ENCODE measurements at regions not wholly inside any gene's neighbourhood (a gene's known extent, or its start where the extent isn't known, plus 50 kb on each side); places are given as distances from the start of the nearest gene placed in this dataset.

DNA sequence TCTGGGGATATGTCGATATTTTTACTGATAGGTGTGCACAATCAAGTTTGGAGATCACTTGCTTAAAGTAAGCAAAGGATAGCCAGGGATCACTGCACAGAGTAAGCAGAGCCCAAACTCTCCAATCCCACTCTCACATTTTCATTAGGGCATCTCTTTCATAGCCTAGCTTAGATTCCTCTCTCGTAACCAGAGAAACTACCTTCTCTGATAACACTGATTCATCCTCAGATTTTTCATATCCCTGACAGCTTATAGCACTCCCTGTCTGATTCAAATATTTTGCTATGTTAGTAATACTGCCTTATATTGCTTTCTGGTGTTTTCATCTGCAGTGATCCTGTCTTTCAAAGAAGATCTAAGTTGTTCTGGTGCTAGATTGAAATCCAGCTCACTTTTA, 123.7 kb downstream of the CBLL2 start:
- DNase-seq = no peak

- no peak for DNase-seq
Measured at GRCh38 chrX:22397566-22397965, 124.9 kb downstream of the CBLL2 start.

GRCh38 chrX:22399437-22400192, 126.9 kb downstream of the CBLL2 start:
- DNase-seq = peak; percentile 5

GRCh38 chrX:22404297-22404696, 131.6 kb downstream of the CBLL2 start:
- DNase-seq = peak; percentile 3

DNA sequence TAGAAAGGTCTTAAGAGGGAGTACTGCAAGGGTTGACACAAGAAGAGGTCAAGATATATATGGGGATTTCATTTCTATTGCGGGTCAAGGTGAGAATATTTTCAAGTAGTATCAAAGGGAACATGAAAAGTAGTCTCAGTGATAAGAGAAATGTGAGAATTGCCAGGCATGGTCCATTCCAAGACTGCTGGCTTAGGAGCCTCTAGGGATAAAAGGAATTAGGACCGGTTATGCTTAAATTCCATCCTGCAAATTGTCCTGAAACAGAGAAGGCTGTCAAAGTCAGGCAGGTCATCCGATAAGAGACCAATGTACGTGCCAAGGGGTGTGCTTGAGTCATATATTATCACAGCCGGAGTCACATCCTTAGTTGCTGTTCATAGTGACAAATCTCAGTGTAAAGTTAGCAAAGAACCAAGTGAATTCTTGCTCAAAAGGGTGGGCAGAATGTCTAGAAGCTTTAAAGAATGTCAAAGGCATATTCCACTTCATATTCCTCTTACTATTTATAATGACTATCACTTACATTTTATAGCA, 133.6 kb downstream of the CBLL2 start:
- DNase-seq = no peak

GRCh38 chrX:22409418-22409817, 136.7 kb downstream of the CBLL2 start:
- DNase-seq = no peak

DNA sequence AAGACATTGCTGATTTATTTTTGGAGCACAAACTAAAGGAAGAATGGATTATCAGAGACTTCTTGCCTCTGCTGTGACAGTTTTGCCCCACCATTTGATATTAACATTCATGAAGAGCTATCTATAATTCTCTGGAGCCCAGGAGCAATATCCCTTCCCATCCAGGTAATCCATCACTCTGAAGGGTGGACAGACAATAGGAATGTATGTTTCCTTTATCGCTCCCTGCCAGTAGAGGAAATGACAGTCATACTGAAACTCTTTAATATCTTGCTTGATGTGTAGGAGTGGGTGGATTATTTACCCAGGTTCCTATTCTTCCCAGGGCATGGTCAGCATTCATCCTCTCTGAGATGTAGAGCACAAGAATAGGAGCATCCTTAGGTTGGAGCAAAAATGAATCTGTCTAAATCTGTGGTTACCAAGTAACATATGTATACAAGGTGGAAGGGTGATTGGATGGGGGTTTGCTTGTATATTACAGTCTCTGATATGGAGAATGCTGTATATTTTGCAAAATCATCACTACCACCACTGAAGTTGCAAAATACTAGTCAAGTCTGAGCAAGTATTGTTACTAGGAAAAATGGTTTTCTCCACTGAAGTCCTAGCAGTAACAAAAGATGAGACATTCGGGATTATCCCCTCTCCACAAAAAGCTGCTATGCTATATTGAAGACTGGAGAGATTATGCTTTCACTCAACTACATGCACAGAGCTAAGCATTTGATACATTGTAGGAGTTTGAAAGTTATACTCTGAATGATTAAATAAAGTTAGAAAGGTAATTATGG, 151.6 kb downstream of the CBLL2 start:
- no peak for DNase-seq

GRCh38 chrX:22424919-22425318, 152.2 kb downstream of the CBLL2 start:
- DNase-seq = no peak

DNA sequence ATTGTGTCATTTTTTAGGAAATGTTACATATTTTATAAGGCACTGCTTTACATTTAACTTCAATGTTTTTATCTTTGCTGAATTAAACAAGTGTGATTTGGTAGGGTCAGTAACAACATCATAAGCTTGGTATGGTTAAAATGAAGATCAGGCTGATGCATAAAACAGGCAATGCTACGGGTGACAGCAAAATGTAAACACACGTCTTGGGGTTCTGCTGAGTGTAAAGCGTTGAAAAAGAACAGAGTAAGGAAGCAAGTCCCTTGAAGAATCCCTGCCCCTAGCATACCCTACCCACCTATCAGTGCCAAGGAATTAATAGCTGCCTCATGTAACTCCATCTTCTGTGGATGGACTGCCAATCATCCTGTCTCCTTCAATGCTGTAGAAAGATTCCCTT, 157.0 kb downstream of the CBLL2 start:
- DNase-seq = no peak

- no peak for DNase-seq
Measured at GRCh38 chrX:22430701-22431100, 158.0 kb downstream of the CBLL2 start.

GRCh38 chrX:22433292-22434070, 160.8 kb downstream of the CBLL2 start:
- DNase-seq = no peak

- DNase-seq = no peak
Measured at GRCh38 chrX:22445880-22446279, 173.2 kb downstream of the CBLL2 start.

DNA sequence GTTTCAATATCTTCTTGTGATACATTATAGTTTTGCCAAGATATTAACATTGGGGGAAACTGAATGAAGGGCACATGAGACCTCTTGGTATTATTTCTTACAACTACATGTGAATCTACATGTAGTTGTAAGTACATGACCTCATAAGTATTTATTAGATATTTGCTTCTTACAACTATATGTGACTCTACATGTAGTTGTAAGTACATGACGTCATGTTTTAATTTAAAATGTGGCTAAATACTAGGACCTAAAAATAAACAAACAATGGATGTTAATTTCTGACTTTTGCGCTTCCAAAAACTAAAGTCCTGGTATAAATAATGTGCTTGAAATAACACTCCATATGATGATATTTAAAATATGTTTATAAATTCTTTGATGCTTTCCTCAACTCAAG, 190.2 kb downstream of the CBLL2 start:
- DNase-seq = no peak

DNA sequence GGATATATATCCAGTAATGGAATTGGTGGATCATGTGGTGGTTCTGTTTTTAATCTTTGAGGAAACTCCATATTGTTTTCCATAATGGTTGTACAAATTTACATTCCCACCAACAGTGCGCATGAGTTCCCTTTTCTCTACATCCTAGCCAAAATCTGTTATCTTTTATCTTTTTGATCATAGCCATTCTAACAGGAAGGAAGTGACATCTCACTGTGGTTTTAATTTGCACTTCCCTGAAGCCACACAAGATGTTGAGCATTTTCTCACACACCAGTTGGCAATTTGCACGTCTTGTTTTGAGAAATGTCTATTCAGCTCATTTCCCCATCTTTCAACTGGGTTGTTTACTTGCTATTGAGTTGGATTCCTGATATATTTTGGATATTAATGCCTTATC, 194.9 kb downstream of the CBLL2 start:
- DNase-seq = no peak

GRCh38 chrX:22481436-22481835, 208.7 kb downstream of the CBLL2 start:
- no peak for DNase-seq

GRCh38 chrX:22486296-22486695, 213.6 kb downstream of the CBLL2 start:
- DNase-seq = peak; percentile 26

- no peak for DNase-seq
Measured at GRCh38 chrX:22516893-22517292, 244.2 kb downstream of the CBLL2 start.

- DNase-seq = no peak
Measured at GRCh38 chrX:22520128-22520828, 247.6 kb downstream of the CBLL2 start.

DNA sequence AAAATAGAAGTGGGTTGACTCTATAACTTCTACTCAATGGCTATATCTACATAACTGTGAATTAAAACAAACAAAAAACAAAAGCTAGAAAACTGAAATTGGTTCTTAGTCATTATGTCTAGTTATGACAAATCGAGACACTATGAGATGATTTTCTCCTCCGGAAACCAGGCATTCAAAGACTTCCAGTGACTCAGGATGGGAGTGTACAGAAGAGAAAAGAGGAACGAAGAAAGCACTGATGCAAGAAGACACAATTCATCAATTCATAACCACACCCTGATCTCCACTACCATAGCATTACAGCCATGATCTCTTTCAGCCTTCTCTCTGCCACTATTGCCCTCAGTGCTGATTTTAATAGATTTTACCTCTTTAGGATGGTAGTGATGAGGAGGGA, 253.6 kb downstream of the CBLL2 start:
- DNase-seq = peak; percentile 53

- no peak for DNase-seq
Measured at GRCh38 chrX:22527302-22527701, 254.6 kb downstream of the CBLL2 start.

DNA sequence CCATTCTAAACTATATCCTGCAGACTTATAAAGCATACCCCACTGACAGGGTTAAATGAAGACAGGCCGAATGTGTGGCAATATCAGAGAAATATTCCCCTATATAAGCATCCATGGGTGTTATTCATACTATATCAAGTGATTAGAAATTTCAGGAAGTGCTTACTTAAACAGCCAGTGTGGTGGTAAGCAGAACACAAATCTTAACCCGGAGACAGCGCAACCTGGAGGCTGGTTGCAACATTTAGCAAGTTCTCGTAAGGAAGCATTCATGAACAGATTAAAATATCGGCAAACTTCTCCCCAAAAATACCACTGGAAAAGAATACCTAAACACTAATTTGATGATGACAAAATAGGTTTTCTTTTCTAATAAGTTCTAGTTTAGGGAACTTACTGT, 261.2 kb downstream of the CBLL2 start:
- peak; percentile 47 for DNase-seq

DNA sequence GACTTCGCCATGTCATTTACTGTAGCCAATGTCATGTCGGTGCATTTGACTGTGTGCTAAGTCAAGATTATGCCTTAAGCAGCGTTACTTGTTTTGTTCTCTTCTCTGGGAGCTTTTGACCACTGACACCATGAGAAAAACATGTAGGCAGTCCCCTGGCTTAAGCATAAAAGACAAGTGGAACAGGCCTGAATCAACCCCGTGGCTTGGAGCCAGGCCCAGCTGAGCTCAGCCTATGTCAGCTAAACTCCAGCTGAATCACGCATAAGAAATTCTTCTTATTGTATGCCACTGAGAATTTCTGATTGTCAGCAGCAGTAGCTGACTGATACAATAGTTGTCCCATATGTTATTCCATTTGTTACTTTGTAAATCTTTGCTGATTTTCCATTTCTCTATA, 261.9 kb downstream of the CBLL2 start:
- DNase-seq = no peak

Data from OCI-M1 (cell line).